ENCODE measurements at regions not wholly inside any gene's neighbourhood (a gene's known extent, or its start where the extent isn't known, plus 50 kb on each side); places are given as distances from the start of the nearest gene placed in this dataset.

- DNase-seq (ENCODE audit: low read depth), result no peak
Measured at GRCh38 chr12:93043192-93043876, 114.2 kb upstream of the EEA1 start.

- DNase-seq (ENCODE audit: low read depth), result no peak
Measured at GRCh38 chr12:93043877-93044209, 114.7 kb upstream of the EEA1 start.

GRCh38 chr12:93047118-93047517 is 118.0 kb upstream of the EEA1 start:
- no peak for DNase-seq (ENCODE audit: low read depth)

- DNase-seq (ENCODE audit: low read depth), result no peak
Measured at GRCh38 chr12:93048656-93049055, 119.6 kb upstream of the EEA1 start.

- DNase-seq (ENCODE audit: low read depth), result no peak
Measured at GRCh38 chr12:93050026-93050747, 121.1 kb upstream of the EEA1 start.

- no peak for DNase-seq (ENCODE audit: low read depth)
Measured at GRCh38 chr12:93050748-93051081, 121.6 kb upstream of the EEA1 start.

GRCh38 chr12:93054021-93054420 is 124.9 kb upstream of the EEA1 start:
- DNase-seq (ENCODE audit: low read depth), result no peak

- DNase-seq (ENCODE audit: low read depth), result no peak
Measured at GRCh38 chr12:93055221-93055620, 126.1 kb upstream of the EEA1 start.

- DNase-seq (ENCODE audit: low read depth), result no peak
Measured at GRCh38 chr12:93056971-93057535, 128.0 kb upstream of the EEA1 start.

GRCh38 chr12:93058280-93058679 is 129.2 kb upstream of the EEA1 start:
- DNase-seq (ENCODE audit: low read depth), result no peak

GRCh38 chr12:93059288-93059687 is 130.2 kb upstream of the EEA1 start:
- DNase-seq (ENCODE audit: low read depth), result no peak

- no peak for DNase-seq (ENCODE audit: low read depth)
Measured at GRCh38 chr12:93059925-93060665, 131.0 kb upstream of the EEA1 start.

GRCh38 chr12:93060666-93061472 is 131.8 kb upstream of the EEA1 start:
- no peak for DNase-seq (ENCODE audit: low read depth)

GRCh38 chr12:93061473-93062419 is 132.7 kb upstream of the EEA1 start:
- no peak for DNase-seq (ENCODE audit: low read depth)

GRCh38 chr12:93065896-93066295 is 136.8 kb upstream of the EEA1 start:
- DNase-seq (ENCODE audit: low read depth), result no peak

- no peak for DNase-seq (ENCODE audit: low read depth)
Measured at GRCh38 chr12:93072340-93072739, 143.2 kb upstream of the EEA1 start.

- DNase-seq (ENCODE audit: low read depth), result no peak
Measured at GRCh38 chr12:93073324-93073723, 144.2 kb upstream of the EEA1 start.

- no peak for DNase-seq (ENCODE audit: low read depth)
Measured at GRCh38 chr12:93078059-93078458, 149.0 kb upstream of the EEA1 start.

- no peak for DNase-seq (ENCODE audit: low read depth)
Measured at GRCh38 chr12:93078577-93078976, 149.5 kb upstream of the EEA1 start.

- no peak for DNase-seq (ENCODE audit: low read depth)
Measured at GRCh38 chr12:93079271-93079670, 150.2 kb upstream of the EEA1 start.

GRCh38 chr12:93079976-93080375 is 150.9 kb upstream of the EEA1 start:
- DNase-seq (ENCODE audit: low read depth), result no peak

All from activated T-helper 9 cell treated with anti-CD3 and anti-CD28 coated beads, Interleukin-2, amount 50 U/mL, for 16 hours (primary cell).